B cell (primary cell): ENCODE measurements at regions not wholly inside any gene's neighbourhood (a gene's known extent, or its start where the extent isn't known, plus 50 kb on each side); places are given as distances from the start of the nearest gene placed in this dataset.
A peak's percentile ranks its signal among the peaks of the same experiment; 100 is the strongest.

Experiments used
- ATAC-seq: fragments of 200-7000 bp; cut with Tn5 transposase; one replicate; pipeline ENCODE4 v1.10.0; 2021; ENCODE audit warnings: low read depth, mild to moderate bottlenecking, moderate number of reproducible peaks, moderate library complexity
- CTCF ChIA-PET: fragments of 350-600 bp; sonication (Branson Sonifier 250); formaldehyde crosslinking; loops from one replicate; lab custom pipeline; 2021; ENCODE audit warnings: antibody characterized with exemption, inconsistent platforms; lab: Charles Lee
- POLR2A ChIA-PET: fragments of 350-600 bp; sonication (Branson Sonifier 250); formaldehyde crosslinking; loops from one replicate; lab custom pipeline; 2021; ENCODE audit warnings: antibody characterized with exemption; lab: Charles Lee
- DNase-seq: peaks from one replicate; pipeline ENCODE4 v3.0.0; 2013
- H2AFZ ChIP-seq: 2 replicates; pipeline ENCODE4 v1.6.1; 2012; ENCODE audit warnings: mild to moderate bottlenecking, low read depth, low read length; ENCODE audit not compliant: insufficient read depth, poor library complexity, severe bottlenecking
- H3K27ac ChIP-seq, 2 donors: 1 replicate in 1 of 2; 2 replicates in 1 of 2; pipeline ENCODE4 v1.5.1; 2012 to 2013; ENCODE audit warnings: low read length in 2 of 2, mild to moderate bottlenecking in 2 of 2, moderate library complexity in 1 of 2
- H3K27me3 ChIP-seq, 4 experiments: fragments of 200-600 bp in 1 of 4; sonication (generic) in 1 of 4; replicated peaks in 1 of 4; 1 replicate in 2 of 4; 2 replicates in 2 of 4; pipeline versions ENCODE4 v1.6.1 to v1.7.0; 2013 to 2016; ENCODE audit warnings: low read length in 3 of 4, mild to moderate bottlenecking in 2 of 4, mixed read lengths in 1 of 4, moderate library complexity in 1 of 4; ENCODE audit not compliant: insufficient read depth in 4 of 4, control insufficient read depth in 3 of 4; ENCODE audit errors: control extremely low read depth in 1 of 4
- H3K36me3 ChIP-seq, 2 experiments: replicated peaks in 1 of 2; 1 replicate in 1 of 2; 2 replicates in 1 of 2; pipeline versions ENCODE4 v1.6.1 to v1.7.1; 2013; ENCODE audit warnings: low read length in 1 of 2; ENCODE audit not compliant: insufficient read depth in 2 of 2, control insufficient read depth in 1 of 2; ENCODE audit errors: control extremely low read depth in 1 of 2, extremely low read depth in 1 of 2
- H3K4me1 ChIP-seq, 2 donors: fragments of 200-600 bp in 1 of 2; sonication (generic) in 1 of 2; 1 replicate in 1 of 2; 2 replicates in 1 of 2; pipeline versions ENCODE4 v1.5.1 to v1.6.1; 2013 to 2017; ENCODE audit warnings: low read length in 2 of 2; ENCODE audit not compliant: control insufficient read depth in 2 of 2, insufficient read depth in 2 of 2
- H3K4me2 ChIP-seq: replicated peaks from 2 replicates; pipeline ENCODE3; 2012; ENCODE audit warnings: mild to moderate bottlenecking, low read depth, low read length; ENCODE audit not compliant: poor library complexity, severe bottlenecking
- H3K4me3 ChIP-seq, 5 experiments: fragments of 200-600 bp in 1 of 5; sonication (generic) in 1 of 5; 1 replicate in 3 of 5; 2 replicates in 2 of 5; pipeline versions ENCODE4 v1.5.1 to v1.7.0; 2011 to 2016; ENCODE audit warnings: low read length in 4 of 5, mild to moderate bottlenecking in 4 of 5, low read depth in 2 of 5, control low read depth in 1 of 5, moderate library complexity in 1 of 5; ENCODE audit not compliant: insufficient read depth in 1 of 5; ENCODE audit errors: control extremely low read depth in 1 of 5, extremely low read depth in 1 of 5
- H3K79me2 ChIP-seq: fragments of 200-600 bp; sonication (generic); one replicate; pipeline ENCODE4 v1.6.0; 2016; ENCODE audit warnings: low read length; ENCODE audit not compliant: control insufficient read depth, insufficient read depth
- H3K9ac ChIP-seq: fragments of 200-600 bp; sonication (generic); 2 replicates; pipeline ENCODE4 v1.6.1; 2017; ENCODE audit warnings: mild to moderate bottlenecking, low read length, moderate library complexity
- H3K9me3 ChIP-seq, 3 donors: one replicate each; pipeline versions ENCODE4 v1.6.1 to v1.7.1; 2013; ENCODE audit warnings: low read length in 2 of 3; ENCODE audit not compliant: control insufficient read depth in 2 of 3, insufficient read depth in 1 of 3; ENCODE audit errors: control extremely low read depth in 1 of 3
- H4K20me1 ChIP-seq: 2 replicates; pipeline ENCODE4 v1.6.0; 2012; ENCODE audit warnings: mild to moderate bottlenecking, low read length; ENCODE audit not compliant: insufficient read depth, control insufficient read depth, poor library complexity, severe bottlenecking
- H3K27ac Mint-ChIP-seq: one replicate; pipeline ENCODE4 v1.8.0; 2021; ENCODE audit warnings: mixed read lengths
- H3K27me3 Mint-ChIP-seq: one replicate; pipeline ENCODE4 v1.8.0; 2021; ENCODE audit warnings: mixed read lengths
- H3K4me1 Mint-ChIP-seq: one replicate; pipeline ENCODE4 v1.8.0; 2021; ENCODE audit warnings: mixed read lengths
- H3K4me3 Mint-ChIP-seq: one replicate; pipeline ENCODE4 v1.8.0; 2021; ENCODE audit warnings: mixed read lengths
- H3K9me3 Mint-ChIP-seq: one replicate; pipeline ENCODE4 v1.8.0; 2022; ENCODE audit warnings: mixed read lengths; ENCODE audit not compliant: insufficient read depth
- CTCF ChIP-seq: fragments of 200-600 bp; IDR thresholded peaks from one replicate; pipeline ENCODE4 v1.8.0; 2022; ENCODE audit warnings: antibody characterized with exemption, mild to moderate bottlenecking
- EZH2 ChIP-seq: IDR thresholded peaks from 2 replicates; pipeline ENCODE4 v1.6.1; 2012; ENCODE audit warnings: borderline replicate concordance, low read depth, mild to moderate bottlenecking, moderate library complexity, low read length; ENCODE audit not compliant: insufficient read depth, poor library complexity, severe bottlenecking
- WGBS: methylation state at CpG from one replicate; pipeline ENCODE4 v1.1.5; 2013; ENCODE audit warnings: missing lambda C conversion rate; ENCODE audit not compliant: insufficient coverage; 5-methylcytosine and 5-hydroxymethylcytosine counted together
- intact Hi-C: fragments of 100-400 bp; cut with micrococcal nuclease; formaldehyde crosslinking; loops from one replicate; pipeline ENCODE4 v1.10.0; 2022

GRCh38 chr9:7976167-7976755 lies 176.7 kb upstream of the DMAC1 start:
- no peaks in the 10 kb centered on the region for H3K9me3 ChIP-seq
- peaks cover 57 to 65% of the 10 kb centered on the region in 2 donors for H3K4me1 ChIP-seq
- DNase-seq, result peak; percentile 87
- H4K20me1 ChIP-seq, result no peaks in the 10 kb centered on the region
- 0% methylated on average over 1 of the region's 4 CpGs for WGBS
- ATAC-seq, result peak; percentile 92
- H3K27me3 ChIP-seq, result no peaks in the 10 kb centered on the region
- no peak for TF ChIP-seq CTCF
- TF ChIP-seq EZH2, result no peak
- H3K36me3 ChIP-seq, result no peaks in the 10 kb centered on the region
- POLR2A ChIA-PET, result no interaction called here
- Mint-ChIP-seq H3K27me3 (no peaks in the 10 kb centered on the region), H3K4me3 (peak overlapping the region; percentile 74), H3K9me3 (no peaks in the 10 kb centered on the region), H3K4me1 (peaks cover 72% of the 10 kb centered on the region), H3K27ac (peak overlapping the region; percentile 91)
- H3K27ac ChIP-seq, result peak overlapping the region; percentile 81
- H3K9ac ChIP-seq, result peak overlapping the region; percentile 41
- intact Hi-C loops, result loop anchor here (2.0 to 10.0 kb wide), 3 partner anchors 177 to 1561 kb away; partner anchors contain the start of genes DMAC1, KDM4C and UHRF2
- peak overlapping the region; percentile 42 for H2AFZ ChIP-seq
- H3K79me2 ChIP-seq, result no peaks in the 10 kb centered on the region
- CTCF ChIA-PET, result interaction anchor here (0.6 to 0.8 kb wide), 2 partner anchors 10 to 20 kb away, joined by 3 read pairs; no protein-coding TSS in a partner anchor
- H3K4me2 ChIP-seq, result peak overlapping the region; percentile 71
- peak overlapping the region in 2 of 5 experiments; percentile 1 to 29 for H3K4me3 ChIP-seq

- ChIA-PET CTCF (no interaction called here), POLR2A (no interaction called here)
- H3K79me2 ChIP-seq, result no peaks in the 10 kb centered on the region
- intact Hi-C loops, result loop anchor here (10.0 kb wide), 2 partner anchors 1221 to 1561 kb away; partner anchors contain the start of genes KDM4C and UHRF2
- peak overlapping the region; percentile 62 to 73 for H3K27ac ChIP-seq
- no peaks in the 10 kb centered on the region for H3K9me3 ChIP-seq
- no peak for DNase-seq
- Mint-ChIP-seq H3K27me3 (no peaks in the 10 kb centered on the region), H3K27ac (peak overlapping the region; percentile 83), H3K9me3 (no peaks in the 10 kb centered on the region), H3K4me3 (peak overlapping the region; percentile 82), H3K4me1 (peaks cover 68% of the 10 kb centered on the region)
- peak overlapping the region; percentile 71 for H3K4me2 ChIP-seq
- H3K36me3 ChIP-seq, result no peaks in the 10 kb centered on the region
- peak overlapping the region in 1 of 5 experiments; percentile 11 for H3K4me3 ChIP-seq
- H3K9ac ChIP-seq, result no peak overlapping the region
- H2AFZ ChIP-seq, result no peak overlapping the region
- H4K20me1 ChIP-seq, result no peaks in the 10 kb centered on the region
- H3K4me1 ChIP-seq, result peaks cover 57 to 65% of the 10 kb centered on the region in 2 donors
- H3K27me3 ChIP-seq, result no peaks in the 10 kb centered on the region
- WGBS, result no CpG with 5 or more reads among the region's 5 CpGs
- no peak for TF ChIP-seq EZH2
- TF ChIP-seq CTCF, result no peak
- no peak for ATAC-seq
These were observed 175.8 kb upstream of the DMAC1 start for GRCh38 chr9:7975336-7975735.
